Endothelial cell of umbilical vein (primary cell): ENCODE measurements at regions not wholly inside any gene's neighbourhood (a gene's known extent, or its start where the extent isn't known, plus 50 kb on each side); places are given as distances from the start of the nearest gene placed in this dataset.
A peak's percentile ranks its signal among the peaks of the same experiment; 100 is the strongest.

Experiments used
- BruUV-seq: library from RNA; stranded (reverse); fragments of 400-500 nt; replicated peaks from 2 replicates; lab custom pipeline; 2021; lab: Mats Ljungman, UMichigan
- CTCF ChIA-PET: fragments of 300-600, 350-600 bp; sonication (Branson Sonifier 250); formaldehyde crosslinking; loops from one replicate; lab custom pipeline; 2021; ENCODE audit warnings: antibody characterized with exemption, inconsistent platforms; lab: Charles Lee
- POLR2A ChIA-PET: fragments of 300-600, 350-600 bp; sonication (Branson Sonifier 250); formaldehyde crosslinking; loops from one replicate; lab custom pipeline; 2021; ENCODE audit warnings: antibody characterized with exemption, inconsistent platforms; lab: Charles Lee
- DNase-seq: peaks from one replicate; pipeline ENCODE4 v3.0.0-alpha.2; 2011; ENCODE audit warnings: low read depth, low spot score
- FAIRE-seq: peaks from 2 replicates; lab custom pipeline; 2011; peaks lifted over from hg19 to GRCh38; lab: Jason Lieb, UNC
- H2AFZ ChIP-seq: 2 replicates; pipeline ENCODE4 v1.6.0; 2012; ENCODE audit warnings: low read depth, low read length, control low read depth, inconsistent platforms
- H3K27ac ChIP-seq: 2 replicates; pipeline ENCODE4 v1.5.1; 2011; ENCODE audit warnings: low read depth, mild to moderate bottlenecking, control low read depth, low read length, moderate library complexity; ENCODE audit not compliant: insufficient read depth
- H3K27me3 ChIP-seq, 2 experiments: 2 replicates each; pipeline versions ENCODE4 v1.6.0 to v1.6.1; 2011; ENCODE audit warnings: low read length in 2 of 2, mixed read lengths in 1 of 2; ENCODE audit not compliant: control insufficient read depth in 2 of 2, insufficient read depth in 2 of 2
- H3K36me3 ChIP-seq, 2 experiments: 2 replicates in 1 of 2; 3 replicates in 1 of 2; pipeline ENCODE4 v1.5.1; 2011; ENCODE audit warnings: low read length in 2 of 2, mild to moderate bottlenecking in 1 of 2, moderate library complexity in 1 of 2; ENCODE audit not compliant: control insufficient read depth in 2 of 2, insufficient read depth in 2 of 2; ENCODE audit errors: extremely low read depth in 1 of 2
- H3K4me1 ChIP-seq: 3 replicates; pipeline ENCODE4 v1.5.1; 2011; ENCODE audit warnings: mild to moderate bottlenecking, low read length; ENCODE audit not compliant: control insufficient read depth, insufficient read depth; ENCODE audit errors: extremely low read depth
- H3K4me2 ChIP-seq: 2 replicates; pipeline ENCODE4 v1.6.1; 2011; ENCODE audit warnings: low read length, control low read depth, mixed read lengths; ENCODE audit not compliant: insufficient read depth
- H3K4me3 ChIP-seq, 3 experiments: fragments of 200-600 bp in 1 of 3; sonication (generic), shearing (Covaris generic) in 1 of 3; replicated peaks in 1 of 3; 2 replicates each; pipeline ENCODE4 v1.5.1; 2011 to 2016; ENCODE audit warnings: control low read depth in 3 of 3, low read length in 3 of 3, mild to moderate bottlenecking in 2 of 3, inconsistent platforms in 1 of 3, low read depth in 1 of 3, moderate library complexity in 1 of 3; ENCODE audit not compliant: insufficient read depth in 1 of 3
- H3K79me2 ChIP-seq: 2 replicates; pipeline ENCODE4 v1.6.0; 2012; ENCODE audit warnings: low read length, inconsistent platforms; ENCODE audit not compliant: control insufficient read depth, insufficient read depth
- H3K9ac ChIP-seq: replicated peaks from 2 replicates; pipeline ENCODE3; 2011; ENCODE audit warnings: low read length, control low read depth; ENCODE audit not compliant: insufficient read depth; ENCODE audit errors: extremely low read depth
- H3K9me1 ChIP-seq: replicated peaks from 3 replicates; pipeline ENCODE4 v1.6.0; 2011; ENCODE audit warnings: mild to moderate bottlenecking, low read length; ENCODE audit not compliant: control insufficient read depth, insufficient read depth; ENCODE audit errors: extremely low read depth
- H3K9me3 ChIP-seq: replicated peaks from 2 replicates; pipeline ENCODE4 v1.5.1; 2012; ENCODE audit warnings: low read length, inconsistent platforms; ENCODE audit not compliant: control insufficient read depth, insufficient read depth
- H4K20me1 ChIP-seq: replicated peaks from 2 replicates; pipeline ENCODE3; 2011; ENCODE audit warnings: mild to moderate bottlenecking, low read length; ENCODE audit not compliant: control insufficient read depth, insufficient read depth; ENCODE audit errors: extremely low read depth
- FOS ChIP-seq: IDR thresholded peaks from 2 replicates; pipeline ENCODE4 v1.6.1; 2011; ENCODE audit warnings: mild to moderate bottlenecking, low read length, moderate library complexity, borderline replicate concordance; ENCODE audit not compliant: insufficient read depth
- GATA2 ChIP-seq: IDR thresholded peaks from 2 replicates; pipeline ENCODE4 v1.7.0; 2011; ENCODE audit warnings: low read depth, mild to moderate bottlenecking, moderate library complexity, mixed read lengths, low read length; ENCODE audit not compliant: insufficient read length, insufficient read depth
- JUN ChIP-seq: IDR thresholded peaks from 2 replicates; pipeline ENCODE4 v1.6.1; 2011; ENCODE audit warnings: borderline replicate concordance, low read depth; ENCODE audit not compliant: insufficient read length, insufficient read depth
- MAX ChIP-seq: IDR thresholded peaks from 2 replicates; pipeline ENCODE4 v1.6.1; 2011; ENCODE audit not compliant: insufficient read depth, insufficient read length
- MYC ChIP-seq: IDR thresholded peaks from one replicate; pipeline ENCODE4 v1.6.1; 2011; ENCODE audit warnings: mild to moderate bottlenecking, low read depth, low read length
- POLR2A ChIP-seq: IDR thresholded peaks from 2 replicates; pipeline ENCODE4 v1.6.1; 2012; ENCODE audit warnings: low read depth, mild to moderate bottlenecking, control low read depth, low read length
- dilution Hi-C: fragments of 300-500 bp; cut with MboI; formaldehyde crosslinking; loops from one replicate; pipeline ENCODE4 v1.15.0; 2019; ENCODE audit warnings: low sequenced_read_pairs; ENCODE audit not compliant: extremely low pct_ligation_motif_present
- intact Hi-C: fragments of 100-400 bp; cut with micrococcal nuclease; formaldehyde crosslinking; loops from one replicate; pipeline ENCODE4 v1.10.0; 2022

GRCh38 chr1:91579658-91580228 lies 79.1 kb downstream of the CDC7 start:
- intact Hi-C loops, result loop anchor here (5.0 kb wide), 1 partner anchor 1892 kb away; no protein-coding TSS in a partner anchor
- dilution Hi-C loops, result no loop called here
- Histone ChIP-seq H3K9me3 (no peaks in the 10 kb centered on the region), H2AFZ (no peak overlapping the region), H3K4me2 (no peak overlapping the region), H3K79me2 (no peaks in the 10 kb centered on the region), H3K4me1 (peaks cover 3% of the 10 kb centered on the region), H3K4me3 (no peak overlapping the region), H3K27me3 (no peaks in the 10 kb centered on the region), H4K20me1 (no peaks in the 10 kb centered on the region), H3K27ac (no peak overlapping the region), H3K9me1 (no peaks in the 10 kb centered on the region), H3K9ac (no peak overlapping the region), H3K36me3 (no peaks in the 10 kb centered on the region)
- CTCF ChIA-PET, result interaction anchor here (1.9 kb wide), 1 partner anchor 25 kb away, joined by 5 read pairs; no protein-coding TSS in a partner anchor
- no TSS peak for BruUV-seq
- no peak for FAIRE-seq
- POLR2A ChIA-PET, result no interaction called here
- TF ChIP-seq MYC (no peak), POLR2A (no peak), JUN (no peak), MAX (no peak)
- no peak for DNase-seq

GRCh38 chr1:91582431-91582921 lies 81.8 kb downstream of the CDC7 start:
- no peaks in the 10 kb centered on the region for H3K79me2 ChIP-seq
- ChIA-PET POLR2A (no interaction called here), CTCF (no interaction called here)
- H3K27ac ChIP-seq, result no peak overlapping the region
- H3K27me3 ChIP-seq, result no peaks in the 10 kb centered on the region
- dilution Hi-C loops (no loop called here), intact Hi-C loops (loop anchor here (5.0 kb wide), 1 partner anchor 1895 kb away; no protein-coding TSS in a partner anchor)
- no peaks in the 10 kb centered on the region for H3K36me3 ChIP-seq
- BruUV-seq, result no TSS peak
- H3K9me1 ChIP-seq, result no peaks in the 10 kb centered on the region
- H2AFZ ChIP-seq, result peak overlapping the region; percentile 4
- H4K20me1 ChIP-seq, result no peaks in the 10 kb centered on the region
- peaks cover 3% of the 10 kb centered on the region for H3K4me1 ChIP-seq
- H3K4me3 ChIP-seq, result no peak overlapping the region
- peak; percentile 28 for DNase-seq
- FAIRE-seq, result peak; percentile 80
- H3K9ac ChIP-seq, result no peak overlapping the region
- TF ChIP-seq MYC (no peak), JUN (peak; percentile 13), GATA2 (peak; percentile 74), FOS (peak; percentile 75)
- H3K4me2 ChIP-seq, result no peak overlapping the region
- H3K9me3 ChIP-seq, result no peaks in the 10 kb centered on the region
